ENCODE measurements at regions not wholly inside any gene's neighbourhood (a gene's known extent, or its start where the extent isn't known, plus 50 kb on each side); places are given as distances from the start of the nearest gene placed in this dataset.

DNA sequence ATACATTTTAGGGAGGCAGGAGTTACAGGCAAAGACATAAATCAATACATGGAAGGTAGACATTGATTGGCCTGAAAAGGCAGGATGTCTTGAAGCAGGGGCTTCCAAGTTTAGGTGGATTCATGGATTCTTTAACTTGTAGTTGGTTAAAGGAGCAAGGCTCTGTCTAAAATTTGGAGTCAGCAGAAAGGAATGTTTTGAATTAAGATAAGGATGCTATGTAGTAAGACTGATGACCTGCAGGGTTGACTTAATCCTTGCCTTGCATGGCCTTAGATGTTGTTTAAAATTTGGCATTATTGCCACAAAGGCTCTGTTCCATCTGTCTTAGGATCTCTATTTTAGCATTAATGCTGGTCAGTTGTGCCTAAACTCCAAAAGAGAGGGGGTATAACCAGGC is 171.3 kb downstream of the C5orf15 start:
- no peak for DNase-seq (ENCODE audit: low read depth)
- TF ChIP-seq, protein P1, sequence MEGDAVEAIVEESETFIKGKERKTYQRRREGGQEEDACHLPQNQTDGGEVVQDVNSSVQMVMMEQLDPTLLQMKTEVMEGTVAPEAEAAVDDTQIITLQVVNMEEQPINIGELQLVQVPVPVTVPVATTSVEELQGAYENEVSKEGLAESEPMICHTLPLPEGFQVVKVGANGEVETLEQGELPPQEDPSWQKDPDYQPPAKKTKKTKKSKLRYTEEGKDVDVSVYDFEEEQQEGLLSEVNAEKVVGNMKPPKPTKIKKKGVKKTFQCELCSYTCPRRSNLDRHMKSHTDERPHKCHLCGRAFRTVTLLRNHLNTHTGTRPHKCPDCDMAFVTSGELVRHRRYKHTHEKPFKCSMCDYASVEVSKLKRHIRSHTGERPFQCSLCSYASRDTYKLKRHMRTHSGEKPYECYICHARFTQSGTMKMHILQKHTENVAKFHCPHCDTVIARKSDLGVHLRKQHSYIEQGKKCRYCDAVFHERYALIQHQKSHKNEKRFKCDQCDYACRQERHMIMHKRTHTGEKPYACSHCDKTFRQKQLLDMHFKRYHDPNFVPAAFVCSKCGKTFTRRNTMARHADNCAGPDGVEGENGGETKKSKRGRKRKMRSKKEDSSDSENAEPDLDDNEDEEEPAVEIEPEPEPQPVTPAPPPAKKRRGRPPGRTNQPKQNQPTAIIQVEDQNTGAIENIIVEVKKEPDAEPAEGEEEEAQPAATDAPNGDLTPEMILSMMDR (IDR thresholded peaks at IDR 0.05; ENCODE audit: insufficient read depth, low read depth, low read length, missing control alignments) = no peak
- no peak overlapping the region for H3K4me3 ChIP-seq (ENCODE audit: low read length)

DNA sequence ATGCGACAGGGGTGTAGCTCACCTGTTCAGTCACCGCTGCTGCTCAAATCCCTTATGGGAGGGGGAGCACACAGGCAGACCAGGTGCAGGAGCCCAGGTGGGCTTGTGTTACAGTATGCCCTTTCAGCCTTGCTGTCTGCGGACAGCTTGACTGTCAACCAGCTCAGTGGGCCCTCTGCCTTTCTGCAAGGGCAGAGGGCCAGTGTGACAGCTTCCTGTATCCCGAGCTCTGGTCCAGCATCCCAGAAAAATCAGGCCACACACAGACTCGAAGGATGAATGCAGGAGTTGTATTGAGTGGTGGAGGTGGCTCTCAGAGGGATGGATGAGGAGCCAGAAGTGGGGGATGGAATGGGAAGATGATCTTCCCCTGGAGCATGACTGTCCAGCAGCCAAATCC is 172.2 kb downstream of the C5orf15 start:
- no peak for DNase-seq (ENCODE audit: low read depth)
- H3K4me3 ChIP-seq (ENCODE audit: low read length) = no peak overlapping the region
- TF ChIP-seq, protein P1 (IDR thresholded peaks at IDR 0.05; ENCODE audit: insufficient read depth, low read depth, low read length, missing control alignments) = no peak

DNA sequence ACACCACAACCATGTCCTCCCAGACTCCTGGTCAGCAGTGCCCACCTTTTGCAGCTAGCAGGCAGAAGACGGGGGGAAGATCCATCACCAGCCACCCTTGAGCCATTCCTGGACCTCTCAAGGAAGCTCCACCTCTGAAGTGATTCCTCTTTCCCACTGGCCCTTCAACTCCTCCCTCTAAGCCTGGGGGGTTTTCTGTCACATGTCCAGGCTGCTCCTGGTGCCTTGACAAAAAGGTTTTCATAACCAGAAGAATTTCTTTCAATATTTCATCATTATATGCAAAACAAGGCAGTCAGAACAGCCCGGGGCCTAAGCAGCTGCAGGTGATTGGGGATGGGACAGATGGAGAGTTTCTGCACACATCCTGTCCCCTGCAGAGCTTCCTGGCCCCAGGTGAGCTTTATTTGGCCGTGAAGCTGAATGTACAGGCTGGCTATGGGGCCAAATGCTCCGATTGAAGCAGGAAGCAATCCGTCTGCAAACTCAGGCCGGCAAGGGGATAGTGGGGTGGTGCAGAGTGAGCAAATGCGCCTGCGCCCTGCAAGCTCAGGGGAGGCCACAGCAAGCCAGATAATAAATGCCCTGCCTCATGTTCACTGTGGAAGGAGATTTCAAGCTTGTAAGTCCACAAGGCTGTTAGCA is 173.5 kb downstream of the C5orf15 start:
- TF ChIP-seq, protein P1 (IDR thresholded peaks at IDR 0.05; ENCODE audit: insufficient read depth, low read depth, low read length, missing control alignments) = no peak
- no peak overlapping the region for H3K4me3 ChIP-seq (ENCODE audit: low read length)
- DNase-seq (ENCODE audit: low read depth) = no peak

DNA sequence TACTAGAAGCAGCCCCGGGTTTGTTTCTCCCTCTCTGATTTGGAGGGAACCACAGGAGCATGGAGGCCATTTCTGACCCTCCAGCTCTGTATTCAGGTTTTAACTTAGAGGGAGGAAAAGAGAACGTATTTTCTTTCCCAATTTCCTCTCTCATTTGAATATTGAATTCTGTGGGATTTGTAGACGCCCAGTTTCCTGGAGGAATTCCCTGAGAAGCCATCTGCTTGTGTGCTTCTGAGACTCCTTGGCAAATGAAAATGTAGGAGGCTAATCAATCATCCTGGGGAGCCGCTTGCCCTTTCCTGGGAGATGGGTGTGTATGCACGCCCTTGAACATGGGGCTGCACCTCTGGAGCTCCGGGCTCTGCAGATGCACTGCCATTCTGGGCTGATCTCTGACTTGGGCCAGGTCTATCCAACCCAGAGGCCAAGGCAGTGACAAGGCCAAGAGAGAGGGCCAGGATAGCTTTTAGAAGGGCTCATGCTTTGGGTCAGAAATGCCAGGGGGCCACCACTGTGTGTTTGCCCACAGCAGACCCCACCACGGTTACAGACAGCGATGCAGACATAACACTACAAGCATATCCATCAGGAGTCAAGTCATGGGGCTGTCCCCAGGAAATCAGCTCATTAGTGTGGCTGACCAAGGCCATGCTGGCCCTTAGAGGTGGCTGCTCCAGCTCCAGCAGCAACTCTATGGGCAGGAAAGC is 174.5 kb downstream of the C5orf15 start:
- TF ChIP-seq, protein P1 (IDR thresholded peaks at IDR 0.05; ENCODE audit: insufficient read depth, low read depth, low read length, missing control alignments) = no peak
- DNase-seq (ENCODE audit: low read depth) = no peak
- no peak overlapping the region for H3K4me3 ChIP-seq (ENCODE audit: low read length)

DNA sequence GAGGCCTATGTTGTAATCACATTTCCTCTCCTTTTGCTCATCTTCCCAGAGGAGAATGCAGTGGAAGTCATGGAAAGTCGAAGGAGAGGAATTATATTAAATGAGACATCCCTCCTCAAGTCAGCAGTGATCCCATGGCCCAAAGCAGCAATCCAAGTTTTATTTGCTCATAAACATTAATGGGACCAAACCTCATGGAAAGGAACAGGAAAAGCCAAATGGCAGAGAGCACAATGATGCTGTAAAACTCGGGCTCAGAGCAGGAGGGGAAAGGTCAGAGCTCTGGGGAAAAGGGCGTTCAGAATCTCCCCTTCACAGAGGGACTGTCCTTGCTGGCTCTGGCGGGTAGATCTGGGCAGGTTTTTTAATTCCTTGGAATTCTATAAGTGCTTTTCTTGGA is 175.8 kb downstream of the C5orf15 start:
- TF ChIP-seq, protein P1 (IDR thresholded peaks at IDR 0.05; ENCODE audit: insufficient read depth, low read depth, low read length, missing control alignments) = no peak
- no peak for DNase-seq (ENCODE audit: low read depth)
- H3K4me3 ChIP-seq (ENCODE audit: low read length) = no peak overlapping the region

DNA sequence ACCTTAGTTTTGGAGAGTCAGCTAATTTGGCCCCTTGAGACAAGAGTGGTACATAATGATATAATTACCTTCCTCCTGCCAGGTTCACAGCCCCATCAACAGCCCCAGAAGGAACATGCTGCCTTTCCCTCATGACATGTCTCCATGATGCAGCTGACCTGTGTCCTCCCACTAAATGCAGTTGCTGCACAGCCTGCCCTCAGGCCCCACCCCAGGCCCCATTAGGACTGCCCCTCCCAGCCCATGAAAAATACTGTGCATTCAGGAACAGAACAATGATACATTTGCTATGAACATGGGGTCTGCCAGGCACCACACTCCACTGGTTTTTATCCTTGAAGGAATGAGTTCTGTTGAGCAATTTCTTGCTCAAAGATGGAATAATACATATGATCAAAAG is 176.4 kb downstream of the C5orf15 start:
- DNase-seq (ENCODE audit: low read depth) = no peak
- TF ChIP-seq, protein P1 (IDR thresholded peaks at IDR 0.05; ENCODE audit: insufficient read depth, low read depth, low read length, missing control alignments) = no peak
- no peak overlapping the region for H3K4me3 ChIP-seq (ENCODE audit: low read length)

DNA sequence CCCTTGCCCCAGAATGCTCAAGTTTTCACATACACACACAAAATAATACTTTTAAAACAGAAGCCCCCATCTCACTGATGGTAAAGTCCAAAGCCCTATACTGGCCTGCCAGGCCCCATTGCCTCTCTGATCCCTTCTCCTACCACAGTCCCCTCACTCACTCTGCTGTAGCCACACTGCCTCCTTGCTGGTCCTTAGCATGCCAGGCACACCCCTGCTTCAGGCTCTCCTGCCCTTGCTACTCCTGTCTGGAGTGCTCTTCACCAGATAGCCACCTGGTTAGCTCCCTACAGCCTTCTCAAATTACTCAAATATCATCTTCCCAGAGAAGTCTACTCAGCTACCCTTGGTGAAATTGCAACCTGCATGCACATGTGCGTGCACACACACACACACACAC is 177.5 kb downstream of the C5orf15 start:
- no peak overlapping the region for H3K4me3 ChIP-seq (ENCODE audit: low read length)
- TF ChIP-seq, protein P1 (IDR thresholded peaks at IDR 0.05; ENCODE audit: insufficient read depth, low read depth, low read length, missing control alignments) = no peak
- DNase-seq (ENCODE audit: low read depth) = no peak
